ENCODE measurements at regions not wholly inside any gene's neighbourhood (a gene's known extent, or its start where the extent isn't known, plus 50 kb on each side); places are given as distances from the start of the nearest gene placed in this dataset.
"Not testable (repeated sequence)": the region's sequence is repeated elsewhere in the genome, so short reads cannot be mapped to it uniquely, and the experiment has no call there.

DNA sequence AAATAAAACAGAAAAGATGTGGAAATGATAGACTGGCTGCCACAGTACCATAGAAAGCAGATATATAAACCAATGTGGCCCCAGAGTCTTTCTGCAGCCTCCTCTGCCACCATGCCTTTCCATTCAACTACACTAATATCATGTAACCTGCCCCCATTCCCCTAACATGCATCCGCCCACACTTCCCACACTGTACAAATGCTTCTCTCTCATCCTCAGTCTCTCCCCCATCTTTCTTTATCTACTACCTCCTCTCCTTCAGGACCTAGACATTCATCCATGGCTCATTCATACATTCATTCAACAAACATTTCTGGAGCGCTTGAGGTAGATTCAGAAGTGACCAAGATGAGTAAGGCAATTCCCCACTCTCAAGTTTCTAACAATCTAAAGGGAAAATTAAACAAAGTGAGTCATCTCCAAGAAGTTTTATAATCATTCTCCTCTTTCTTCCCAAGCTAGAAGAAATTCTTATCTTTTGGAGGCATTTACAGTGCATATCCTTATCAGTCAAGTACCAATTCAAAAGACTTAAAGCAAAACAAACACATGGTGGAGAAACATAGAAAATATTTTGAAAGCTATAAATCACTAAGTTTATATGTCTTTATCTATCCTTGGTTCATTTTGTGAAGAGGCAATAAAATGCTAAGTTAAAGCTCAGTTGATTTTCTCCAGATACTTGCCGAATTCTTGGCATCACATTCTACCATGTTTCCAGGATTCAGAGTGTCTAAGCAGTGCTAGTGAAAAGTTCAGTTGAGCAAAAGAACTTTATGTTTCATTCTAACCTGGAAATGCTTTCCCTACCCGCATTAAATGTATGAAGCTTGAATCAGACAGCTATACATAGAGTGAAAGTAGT lies 70.5 kb upstream of the FRMD6 start:
- DNase-seq (ENCODE audit: low read depth) = no peak

DNA sequence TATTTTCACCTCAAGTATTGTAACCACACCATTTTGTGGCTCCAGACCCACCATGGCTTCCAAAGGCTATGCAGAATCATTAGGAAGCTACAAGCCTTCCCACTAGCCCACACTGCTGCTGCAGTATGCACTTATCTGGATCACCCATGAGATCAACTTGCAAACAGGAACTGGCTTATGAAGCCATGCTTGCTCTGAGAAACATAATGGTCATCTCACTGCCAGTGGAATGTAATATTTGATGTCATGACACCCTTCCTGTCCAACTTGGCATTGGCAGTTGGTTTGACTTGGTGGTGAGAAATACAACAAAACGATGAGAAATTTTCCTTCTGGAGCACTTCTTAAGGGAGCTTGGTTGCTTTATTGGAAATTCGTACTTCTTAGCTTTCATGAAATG lies 69.3 kb upstream of the FRMD6 start:
- no peak for DNase-seq (ENCODE audit: low read depth)

DNA sequence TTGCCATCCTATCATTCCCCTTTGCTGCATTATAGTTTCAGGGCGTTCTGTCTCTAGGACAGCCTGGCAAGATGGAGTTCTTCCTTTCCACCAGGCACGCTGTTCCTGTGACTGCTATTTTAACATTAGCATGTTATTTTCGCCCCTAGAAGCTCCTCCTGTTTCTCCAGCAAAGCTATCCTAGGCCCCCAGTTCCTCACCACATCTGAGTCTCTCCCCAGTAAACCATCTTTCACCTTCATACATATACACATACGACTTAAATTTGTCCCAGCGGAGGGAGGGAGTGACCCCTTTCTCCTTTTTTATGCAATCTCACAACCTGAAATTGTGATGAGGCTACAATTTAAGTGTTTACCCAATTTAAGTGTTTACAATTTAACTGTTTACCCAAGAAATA lies 66.7 kb upstream of the FRMD6 start:
- DNase-seq (ENCODE audit: low read depth) = no peak

DNA sequence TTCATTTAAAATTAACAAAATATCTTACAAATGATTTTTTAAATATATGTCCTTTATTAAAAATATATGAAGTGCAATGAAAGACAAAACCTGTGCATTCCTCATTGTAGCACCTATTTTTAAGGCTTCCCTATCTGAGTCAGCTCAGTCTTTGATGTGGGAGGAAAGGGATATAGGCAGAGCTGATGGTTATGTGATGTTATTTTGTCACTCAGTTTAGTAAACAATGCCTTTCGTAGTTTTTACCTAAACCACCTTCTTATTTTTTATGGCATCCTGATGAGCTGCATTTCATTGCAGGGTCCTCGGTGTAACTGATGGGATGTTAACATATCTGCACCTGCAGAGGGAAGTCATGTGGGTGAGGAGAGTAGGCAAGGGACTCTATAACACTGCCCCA lies 58.9 kb upstream of the FRMD6 start:
- DNase-seq (ENCODE audit: low read depth) = no peak

DNA sequence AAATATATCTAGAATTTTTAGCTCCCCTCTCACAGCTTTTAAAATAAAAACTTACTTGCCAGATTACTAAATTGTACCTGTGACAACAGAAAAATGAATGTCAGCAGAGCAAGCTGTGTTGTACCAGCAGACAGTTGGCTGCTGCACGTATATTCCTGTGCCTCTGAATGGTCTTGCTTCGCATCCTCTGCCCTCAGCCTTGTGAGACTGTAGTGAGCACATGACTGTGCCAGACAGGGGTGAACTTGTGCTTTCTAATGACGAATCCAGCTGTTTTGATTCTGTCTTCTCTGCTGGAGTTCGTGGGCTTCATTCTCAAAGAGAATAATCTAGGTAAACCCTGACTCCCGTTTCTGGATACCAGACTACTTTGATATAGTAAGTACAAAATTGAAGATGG lies 58.3 kb upstream of the FRMD6 start:
- no peak for DNase-seq (ENCODE audit: low read depth)

DNA sequence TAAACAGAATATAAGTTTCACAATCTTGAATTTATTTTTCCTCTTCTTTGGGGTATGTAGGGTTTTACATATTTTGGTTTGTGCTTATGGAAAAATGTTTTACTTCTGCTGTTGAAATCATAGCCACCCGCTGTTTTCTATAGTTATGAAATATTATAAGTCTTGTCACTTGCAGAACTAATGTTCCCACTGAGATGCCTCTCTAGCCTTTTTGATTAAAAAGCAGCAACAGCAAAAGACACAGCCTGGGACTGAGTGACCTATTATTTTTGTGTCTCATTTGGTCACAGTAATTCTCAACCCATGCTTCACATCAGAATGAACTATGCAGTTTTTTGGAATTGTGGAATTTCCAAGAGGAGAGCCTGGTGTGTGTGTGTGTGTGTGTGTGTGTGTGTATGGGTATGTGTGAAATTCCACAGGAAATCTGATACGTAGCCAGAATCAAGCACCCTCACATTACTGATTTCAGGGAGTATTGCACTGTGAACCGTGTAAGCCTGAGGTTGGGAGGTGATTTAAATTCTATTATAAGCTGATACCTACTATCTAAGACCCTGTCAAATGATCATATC lies 55.7 kb upstream of the FRMD6 start:
- no peak for DNase-seq (ENCODE audit: low read depth)

DNA sequence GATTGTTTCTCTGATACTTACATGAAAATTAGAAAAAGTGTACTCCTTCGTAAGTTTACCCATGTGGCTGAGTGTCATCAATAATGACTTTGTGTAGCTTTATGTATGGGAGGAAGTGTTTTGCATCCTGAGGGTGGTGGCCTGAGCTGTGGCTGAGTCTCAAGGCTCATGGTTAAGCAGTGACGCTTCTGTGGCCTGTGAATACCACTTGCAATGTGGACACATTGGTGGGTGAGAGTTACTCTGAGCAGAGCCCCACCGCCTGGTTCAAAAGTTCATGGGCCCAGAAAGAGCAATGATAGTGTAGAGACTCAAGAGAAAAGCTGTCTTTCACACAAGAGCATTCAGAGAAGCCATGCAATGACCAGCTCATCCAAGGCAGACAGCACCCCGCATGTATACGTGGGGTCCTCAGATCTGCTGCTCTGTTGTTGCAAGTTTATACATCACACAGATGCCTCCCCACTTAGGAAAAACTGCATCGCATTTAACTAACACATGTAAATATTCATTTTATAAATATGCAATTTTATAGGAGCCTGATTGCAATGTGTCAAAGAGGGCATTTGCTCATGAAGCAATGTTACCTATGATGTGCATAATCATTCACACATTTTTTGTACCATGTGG lies 55.1 kb upstream of the FRMD6 start:
- DNase-seq (ENCODE audit: low read depth) = no peak

DNA sequence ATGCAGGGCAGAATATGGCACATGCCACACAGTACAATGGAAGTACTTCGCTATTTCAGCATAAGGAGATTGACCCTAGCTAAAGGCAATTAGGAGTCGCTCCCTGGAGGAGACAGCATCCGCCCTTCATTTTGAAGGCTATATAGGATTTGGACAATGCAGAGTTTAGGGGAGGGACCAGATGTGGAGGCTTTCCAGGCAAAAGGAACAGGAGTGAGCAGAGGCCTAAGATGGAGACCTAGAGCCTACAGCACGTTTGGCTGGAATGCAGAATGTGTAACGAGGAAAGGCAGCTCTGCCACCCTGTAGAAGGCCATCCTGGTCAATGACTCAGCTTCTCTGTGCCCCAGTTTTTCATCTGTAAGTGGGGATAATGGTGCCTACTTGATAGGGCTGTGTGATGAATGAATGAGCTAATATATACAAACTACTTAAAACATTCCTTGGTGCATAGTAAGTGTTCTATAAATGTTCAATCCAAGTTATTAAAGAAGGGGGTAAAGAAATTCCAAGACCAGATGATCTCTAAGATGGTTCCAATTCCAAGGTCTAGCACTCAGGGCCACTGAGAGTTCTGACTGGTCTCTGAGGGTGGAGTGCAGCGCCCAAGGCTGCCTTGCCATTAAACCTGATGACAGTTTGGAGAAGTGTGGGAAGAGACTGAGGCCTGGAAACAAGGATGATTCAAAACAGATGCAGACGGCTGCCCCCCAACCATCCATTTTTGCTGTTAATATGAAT lies 54.3 kb upstream of the FRMD6 start:
- DNase-seq (ENCODE audit: low read depth) = no peak

DNA sequence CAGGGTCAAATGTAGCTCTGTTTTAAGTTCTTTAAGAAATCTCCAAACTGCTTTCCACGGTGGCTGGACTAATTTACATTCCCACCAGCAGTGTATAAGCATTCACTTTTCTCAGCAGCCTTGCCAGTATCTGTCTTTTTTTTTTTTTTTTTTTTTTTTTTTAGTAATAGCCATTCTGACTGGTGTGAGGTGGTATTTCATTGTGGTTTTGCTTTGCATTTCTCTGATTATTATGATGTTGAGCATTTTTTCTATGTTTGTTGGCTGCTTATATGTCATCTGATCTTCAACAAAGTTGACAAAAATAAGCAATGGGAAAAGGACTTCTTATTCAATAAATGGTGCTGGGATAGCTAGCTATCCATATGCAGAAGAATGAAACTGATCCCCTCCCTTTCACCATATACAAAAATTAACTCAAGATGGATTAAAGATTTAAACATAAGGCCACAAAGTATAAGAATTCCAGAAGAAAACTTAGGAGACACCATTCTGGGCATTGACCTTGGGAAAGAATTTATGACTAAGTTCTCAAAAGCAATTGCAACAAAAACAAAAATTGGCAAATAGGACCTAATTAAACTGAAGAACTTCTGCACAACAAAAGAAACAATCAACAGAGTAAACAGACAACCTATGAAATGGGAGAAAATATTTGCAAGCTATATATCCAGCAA lies 52.6 kb upstream of the FRMD6 start:
- DNase-seq (ENCODE audit: low read depth) = not testable (repeated sequence)

DNA sequence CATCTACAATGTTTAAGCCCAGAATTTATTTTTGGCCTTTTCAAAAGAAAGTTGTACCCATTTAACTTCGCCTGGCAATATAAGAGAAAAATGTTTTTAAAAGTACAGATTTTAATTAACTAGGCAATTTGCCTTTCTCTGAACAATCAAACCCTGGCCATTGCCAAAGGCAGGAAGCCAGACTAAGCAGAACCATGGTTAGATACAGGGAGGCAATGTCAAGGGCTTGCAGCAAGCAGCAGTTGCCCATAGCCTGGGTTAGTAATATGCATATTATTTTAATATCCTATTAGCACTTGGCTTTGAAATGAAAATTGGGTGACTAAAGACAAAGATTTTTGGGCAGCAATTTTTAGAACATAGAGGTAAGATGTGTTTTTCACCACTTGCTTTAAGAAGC lies 51.1 kb upstream of the FRMD6 start:
- DNase-seq (ENCODE audit: low read depth) = no peak
